Endothelial cell of umbilical vein (primary cell): ENCODE measurements at regions not wholly inside any gene's neighbourhood (a gene's known extent, or its start where the extent isn't known, plus 50 kb on each side); places are given as distances from the start of the nearest gene placed in this dataset.

Source experiments
- BruUV-seq: library from RNA; stranded (reverse); fragments of 400-500 nt; replicated peaks from 2 replicates; lab custom pipeline; 2021; lab: Mats Ljungman, UMichigan
- CTCF ChIA-PET: fragments of 300-600, 350-600 bp; sonication (Branson Sonifier 250); formaldehyde crosslinking; loops from one replicate; lab custom pipeline; 2021; ENCODE audit warnings: antibody characterized with exemption, inconsistent platforms; lab: Charles Lee
- POLR2A ChIA-PET: fragments of 300-600, 350-600 bp; sonication (Branson Sonifier 250); formaldehyde crosslinking; loops from one replicate; lab custom pipeline; 2021; ENCODE audit warnings: antibody characterized with exemption, inconsistent platforms; lab: Charles Lee
- DNase-seq: peaks from one replicate; pipeline ENCODE4 v3.0.0-alpha.2; 2011; ENCODE audit warnings: low read depth, low spot score
- FAIRE-seq: peaks from 2 replicates; lab custom pipeline; 2011; peaks lifted over from hg19 to GRCh38; lab: Jason Lieb, UNC
- H2AFZ ChIP-seq: 2 replicates; pipeline ENCODE4 v1.6.0; 2012; ENCODE audit warnings: low read depth, low read length, control low read depth, inconsistent platforms
- H3K27ac ChIP-seq: 2 replicates; pipeline ENCODE4 v1.5.1; 2011; ENCODE audit warnings: low read depth, mild to moderate bottlenecking, control low read depth, low read length, moderate library complexity; ENCODE audit not compliant: insufficient read depth
- H3K27me3 ChIP-seq, 2 experiments: 2 replicates each; pipeline versions ENCODE4 v1.6.0 to v1.6.1; 2011; ENCODE audit warnings: low read length in 2 of 2, mixed read lengths in 1 of 2; ENCODE audit not compliant: control insufficient read depth in 2 of 2, insufficient read depth in 2 of 2
- H3K36me3 ChIP-seq, 2 experiments: 2 replicates in 1 of 2; 3 replicates in 1 of 2; pipeline ENCODE4 v1.5.1; 2011; ENCODE audit warnings: low read length in 2 of 2, mild to moderate bottlenecking in 1 of 2, moderate library complexity in 1 of 2; ENCODE audit not compliant: control insufficient read depth in 2 of 2, insufficient read depth in 2 of 2; ENCODE audit errors: extremely low read depth in 1 of 2
- H3K4me1 ChIP-seq: 3 replicates; pipeline ENCODE4 v1.5.1; 2011; ENCODE audit warnings: mild to moderate bottlenecking, low read length; ENCODE audit not compliant: control insufficient read depth, insufficient read depth; ENCODE audit errors: extremely low read depth
- H3K4me2 ChIP-seq: 2 replicates; pipeline ENCODE4 v1.6.1; 2011; ENCODE audit warnings: low read length, control low read depth, mixed read lengths; ENCODE audit not compliant: insufficient read depth
- H3K4me3 ChIP-seq, 3 experiments: fragments of 200-600 bp in 1 of 3; sonication (generic), shearing (Covaris generic) in 1 of 3; replicated peaks in 1 of 3; 2 replicates each; pipeline ENCODE4 v1.5.1; 2011 to 2016; ENCODE audit warnings: control low read depth in 3 of 3, low read length in 3 of 3, mild to moderate bottlenecking in 2 of 3, inconsistent platforms in 1 of 3, low read depth in 1 of 3, moderate library complexity in 1 of 3; ENCODE audit not compliant: insufficient read depth in 1 of 3
- H3K79me2 ChIP-seq: 2 replicates; pipeline ENCODE4 v1.6.0; 2012; ENCODE audit warnings: low read length, inconsistent platforms; ENCODE audit not compliant: control insufficient read depth, insufficient read depth
- H3K9ac ChIP-seq: replicated peaks from 2 replicates; pipeline ENCODE3; 2011; ENCODE audit warnings: low read length, control low read depth; ENCODE audit not compliant: insufficient read depth; ENCODE audit errors: extremely low read depth
- H3K9me1 ChIP-seq: replicated peaks from 3 replicates; pipeline ENCODE4 v1.6.0; 2011; ENCODE audit warnings: mild to moderate bottlenecking, low read length; ENCODE audit not compliant: control insufficient read depth, insufficient read depth; ENCODE audit errors: extremely low read depth
- H3K9me3 ChIP-seq: replicated peaks from 2 replicates; pipeline ENCODE4 v1.5.1; 2012; ENCODE audit warnings: low read length, inconsistent platforms; ENCODE audit not compliant: control insufficient read depth, insufficient read depth
- H4K20me1 ChIP-seq: replicated peaks from 2 replicates; pipeline ENCODE3; 2011; ENCODE audit warnings: mild to moderate bottlenecking, low read length; ENCODE audit not compliant: control insufficient read depth, insufficient read depth; ENCODE audit errors: extremely low read depth
- CTCF ChIP-seq, 2 donors: IDR thresholded peaks; 1 replicate in 1 of 2; 2 replicates in 1 of 2; pipeline ENCODE4 v1.5.1; 2011; ENCODE audit warnings: low read length in 2 of 2, mild to moderate bottlenecking in 2 of 2, moderate library complexity in 2 of 2, control low read depth in 1 of 2, inconsistent platforms in 1 of 2, low read depth in 1 of 2; ENCODE audit not compliant: insufficient read depth in 1 of 2; ENCODE audit errors: extremely low read depth in 1 of 2
- EZH2 ChIP-seq: IDR thresholded peaks from 2 replicates; pipeline ENCODE4 v1.6.1; 2012; ENCODE audit warnings: borderline replicate concordance, low read depth, mild to moderate bottlenecking, moderate library complexity, low read length, inconsistent platforms; ENCODE audit not compliant: severe bottlenecking
- FOS ChIP-seq: IDR thresholded peaks from 2 replicates; pipeline ENCODE4 v1.6.1; 2011; ENCODE audit warnings: mild to moderate bottlenecking, low read length, moderate library complexity, borderline replicate concordance; ENCODE audit not compliant: insufficient read depth
- GATA2 ChIP-seq: IDR thresholded peaks from 2 replicates; pipeline ENCODE4 v1.7.0; 2011; ENCODE audit warnings: low read depth, mild to moderate bottlenecking, moderate library complexity, mixed read lengths, low read length; ENCODE audit not compliant: insufficient read length, insufficient read depth
- JUN ChIP-seq: IDR thresholded peaks from 2 replicates; pipeline ENCODE4 v1.6.1; 2011; ENCODE audit warnings: borderline replicate concordance, low read depth; ENCODE audit not compliant: insufficient read length, insufficient read depth
- MYC ChIP-seq: IDR thresholded peaks from one replicate; pipeline ENCODE4 v1.6.1; 2011; ENCODE audit warnings: mild to moderate bottlenecking, low read depth, low read length
- POLR2A ChIP-seq: IDR thresholded peaks from 2 replicates; pipeline ENCODE4 v1.6.1; 2012; ENCODE audit warnings: low read depth, mild to moderate bottlenecking, control low read depth, low read length
- POLR2AphosphoS5 ChIP-seq: IDR thresholded peaks from 2 replicates; pipeline ENCODE4 v1.6.1; 2012; ENCODE audit warnings: low read depth, mild to moderate bottlenecking, control low read depth, low read length, moderate library complexity; ENCODE audit not compliant: insufficient read depth
- dilution Hi-C: fragments of 300-500 bp; cut with MboI; formaldehyde crosslinking; loops from one replicate; pipeline ENCODE4 v1.15.0; 2019; ENCODE audit warnings: low sequenced_read_pairs; ENCODE audit not compliant: extremely low pct_ligation_motif_present
- intact Hi-C: fragments of 100-400 bp; cut with micrococcal nuclease; formaldehyde crosslinking; loops from one replicate; pipeline ENCODE4 v1.10.0; 2022
- TF ChIP-seq, protein P1 (sequence below): IDR thresholded peaks from 2 replicates; pipeline ENCODE4 v1.6.1; 2011; ENCODE audit not compliant: insufficient read depth, insufficient read length

GRCh38 chr14:78070344-78070743, 99.8 kb upstream of the NRXN3 start:
- CTCF ChIA-PET: no interaction called here
- no peaks in the 10 kb centered on the region for H3K9me3 ChIP-seq
- H3K4me2 ChIP-seq: no peak overlapping the region
- no peaks in the 10 kb centered on the region for H3K27me3 ChIP-seq
- H3K79me2 ChIP-seq: no peaks in the 10 kb centered on the region
- H3K36me3 ChIP-seq: no peaks in the 10 kb centered on the region
- H4K20me1 ChIP-seq: no peaks in the 10 kb centered on the region
- BruUV-seq: no TSS peak
- no peaks in the 10 kb centered on the region for H3K4me1 ChIP-seq
- H3K9me1 ChIP-seq: no peaks in the 10 kb centered on the region
- TF ChIP-seq JUN: no peak
- TF ChIP-seq POLR2AphosphoS5: no peak
- no peak for TF ChIP-seq EZH2
- no peak for TF ChIP-seq GATA2
- TF ChIP-seq MYC: no peak
- TF ChIP-seq, protein P1, sequence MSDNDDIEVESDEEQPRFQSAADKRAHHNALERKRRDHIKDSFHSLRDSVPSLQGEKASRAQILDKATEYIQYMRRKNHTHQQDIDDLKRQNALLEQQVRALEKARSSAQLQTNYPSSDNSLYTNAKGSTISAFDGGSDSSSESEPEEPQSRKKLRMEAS: no peak
- no peak for TF ChIP-seq POLR2A
- no peak for TF ChIP-seq FOS
- no peak for TF ChIP-seq CTCF (IDR thresholded peaks at IDR 0.05; ENCODE audit: extremely low read depth in 1 of 2, insufficient read depth in 1 of 2, low read depth in 1 of 2, low read length in 2 of 2)
- FAIRE-seq: no peak
- no peak overlapping the region for H3K9ac ChIP-seq
- no peak overlapping the region for H3K27ac ChIP-seq
- intact Hi-C loops: no loop called here
- dilution Hi-C loops: no loop called here
- no peak overlapping the region for H3K4me3 ChIP-seq
- no peak overlapping the region for H2AFZ ChIP-seq
- POLR2A ChIA-PET: no interaction called here
- no peak for DNase-seq
